Erythroblast (primary cell): ENCODE measurements at regions not wholly inside any gene's neighbourhood (a gene's known extent, or its start where the extent isn't known, plus 50 kb on each side); places are given as distances from the start of the nearest gene placed in this dataset.

Experiments
- DNase-seq, 2 experiments: peaks; one replicate each; lab custom pipeline; 2025; lab: John Stamatoyannopoulos, UW
- GATA1 ChIP-seq: IDR thresholded peaks from 2 replicates; pipeline ENCODE4 v1.6.1; 2011; ENCODE audit warnings: low read depth, mild to moderate bottlenecking, control low read depth, low read length, moderate library complexity
- POLR2A ChIP-seq: IDR thresholded peaks from 2 replicates; pipeline ENCODE4 v1.6.1; 2011; ENCODE audit warnings: mild to moderate bottlenecking, low read length

DNA sequence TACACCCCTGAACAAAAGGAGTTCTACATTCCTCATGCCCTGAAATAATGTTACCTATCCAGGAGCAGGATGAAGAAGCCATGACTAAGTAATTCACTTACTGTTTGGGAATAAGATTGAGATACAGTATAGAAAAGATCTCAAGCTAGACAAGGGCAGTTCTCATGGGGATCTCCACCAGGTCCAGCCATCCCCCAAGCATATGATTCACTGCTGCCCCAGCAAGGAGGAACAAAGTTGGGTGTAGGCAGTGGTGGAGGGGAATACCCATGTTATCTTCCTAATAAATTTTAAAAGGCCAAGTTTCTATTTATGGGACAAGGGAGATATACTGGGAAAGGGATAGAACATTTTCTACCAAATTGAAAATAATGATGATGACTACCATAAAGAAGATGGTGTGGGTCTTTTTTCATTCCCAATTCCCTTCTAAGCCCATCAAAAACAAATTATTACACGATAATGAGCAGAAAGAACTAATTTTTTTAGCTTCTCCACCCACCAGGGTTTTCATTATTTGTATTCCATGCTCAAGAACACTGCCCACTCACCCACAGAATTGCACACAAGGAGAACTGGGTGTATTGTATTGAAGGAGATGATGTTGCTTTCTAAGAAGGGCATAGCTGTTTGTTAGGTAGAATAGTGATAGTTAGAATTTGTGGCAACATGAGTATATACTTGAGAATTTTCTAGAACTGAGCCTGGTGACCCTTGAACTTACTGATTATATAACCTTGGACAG, 204.6 kb downstream of the BTG1 start:
- no peak for DNase-seq
- TF ChIP-seq POLR2A (no peak), GATA1 (no peak)

- no peak for DNase-seq
- TF ChIP-seq GATA1 (no peak), POLR2A (no peak)
These were observed 205.3 kb downstream of the BTG1 start for GRCh38 chr12:91940322-91940721.

GRCh38 chr12:91937706-91938105, 207.9 kb downstream of the BTG1 start:
- DNase-seq = no peak

GRCh38 chr12:91937009-91937408, 208.6 kb downstream of the BTG1 start:
- no peak for TF ChIP-seq POLR2A
- no peak for DNase-seq

More at GRCh38 chr12:91937706-91938105, 207.9 kb downstream of the BTG1 start:
- TF ChIP-seq GATA1 (no peak), POLR2A (no peak)

- TF ChIP-seq GATA1 (no peak), POLR2A (no peak)
- no peak for DNase-seq
These were observed 210.3 kb downstream of the BTG1 start for GRCh38 chr12:91935296-91935695.

GRCh38 chr12:91931111-91931510, 214.5 kb downstream of the BTG1 start:
- TF ChIP-seq GATA1 = no peak
- TF ChIP-seq POLR2A = no peak
- no peak for DNase-seq

DNA sequence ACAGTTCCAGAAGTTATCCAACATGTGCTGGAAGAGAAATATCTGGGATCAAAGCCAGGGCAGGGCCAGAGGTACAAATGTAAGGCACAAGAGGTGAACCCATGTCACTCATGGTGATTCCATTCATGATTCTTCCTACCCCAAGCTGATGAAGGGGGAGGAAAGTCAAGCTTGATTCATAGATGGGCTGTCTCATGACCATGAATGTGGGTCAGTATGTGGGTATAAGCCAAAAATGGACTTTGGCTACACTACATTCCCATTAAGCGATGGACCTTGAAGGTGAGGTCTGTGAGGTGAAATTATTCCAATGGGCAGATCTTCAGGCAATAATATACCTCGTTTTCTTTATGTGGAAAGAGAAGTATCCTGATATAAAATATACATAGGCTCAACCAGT, 217.1 kb downstream of the BTG1 start:
- DNase-seq = no peak
- no peak for TF ChIP-seq GATA1
- TF ChIP-seq POLR2A = no peak

DNA sequence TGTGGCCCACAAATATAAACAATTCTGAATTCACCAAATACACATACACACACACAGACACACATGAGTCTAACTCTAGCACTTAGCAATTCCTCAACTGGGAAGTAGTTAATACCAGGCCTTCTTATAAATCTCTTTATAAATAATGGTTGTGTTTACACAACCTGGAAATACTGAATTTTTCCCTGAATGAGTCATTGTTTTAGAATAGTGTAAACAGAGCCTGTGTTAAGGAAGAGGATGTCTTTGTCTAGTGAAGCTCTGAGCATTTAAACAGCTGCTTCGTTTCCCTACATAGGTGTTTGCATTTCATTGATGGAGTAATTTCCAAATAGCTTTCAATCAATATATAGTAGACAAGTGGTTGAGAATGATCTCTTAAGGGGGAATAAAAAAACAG, 218.8 kb downstream of the BTG1 start:
- no peak for DNase-seq
- no peak for TF ChIP-seq POLR2A
- no peak for TF ChIP-seq GATA1

- DNase-seq = no peak
- TF ChIP-seq GATA1 (no peak), POLR2A (no peak)
These were observed 220.8 kb downstream of the BTG1 start for GRCh38 chr12:91924827-91925226.

- TF ChIP-seq GATA1 (no peak), POLR2A (no peak)
These were observed 221.8 kb downstream of the BTG1 start for GRCh38 chr12:91923864-91924263.

DNA sequence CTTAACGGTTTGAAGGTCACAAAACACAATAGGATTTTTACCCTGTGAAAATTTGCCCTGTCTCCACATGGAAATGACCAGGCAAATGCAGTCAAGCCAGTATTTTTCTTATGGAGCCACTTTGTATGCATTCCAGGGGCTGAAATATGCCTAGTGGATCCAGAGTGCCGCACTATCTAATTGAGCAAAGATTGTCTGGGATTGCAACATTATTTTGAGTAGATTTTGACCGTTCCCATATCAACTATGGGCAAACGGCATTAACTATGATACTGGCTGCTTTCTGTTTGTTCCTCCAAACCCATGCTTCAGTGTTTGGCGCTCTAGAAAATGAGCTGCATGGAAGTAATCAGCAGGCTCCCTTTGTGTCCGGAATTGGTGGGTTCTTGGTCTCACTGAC, 223.0 kb downstream of the BTG1 start:
- DNase-seq = no peak
- TF ChIP-seq GATA1 = no peak
- TF ChIP-seq POLR2A = no peak

More at GRCh38 chr12:91923864-91924263, 221.8 kb downstream of the BTG1 start:
- DNase-seq = no peak

DNA sequence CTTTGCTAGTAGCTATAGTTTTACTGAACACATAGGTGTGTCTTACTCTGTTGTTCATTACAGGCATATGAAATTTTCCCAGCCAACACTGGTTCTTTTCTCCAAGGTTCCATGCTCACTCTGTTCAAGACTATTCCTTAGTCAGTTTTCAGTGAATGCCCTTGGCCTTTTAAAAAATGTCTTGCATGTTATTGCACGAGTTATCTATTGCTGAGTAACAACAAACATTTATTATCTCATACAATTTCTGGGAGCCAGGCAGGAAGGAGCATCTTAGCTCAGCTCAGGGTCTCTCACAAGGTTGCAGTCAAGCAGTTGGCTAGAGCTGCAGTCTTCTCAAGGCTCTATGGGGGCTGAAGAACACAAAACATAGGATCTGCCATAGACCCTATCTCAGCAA, 223.5 kb downstream of the BTG1 start:
- no peak for DNase-seq

GRCh38 chr12:91921555-91921954, 224.1 kb downstream of the BTG1 start:
- TF ChIP-seq GATA1 (no peak), POLR2A (no peak)
- no peak for DNase-seq

More for the DNA sequence above, 223.5 kb downstream of the BTG1 start:
- TF ChIP-seq POLR2A (no peak), GATA1 (no peak)

GRCh38 chr12:91920741-91921140, 224.9 kb downstream of the BTG1 start:
- no peak for TF ChIP-seq GATA1
- no peak for TF ChIP-seq POLR2A
- DNase-seq = no peak

- peak in 1 of 2 experiments; percentile 3 for DNase-seq
- no peak for TF ChIP-seq POLR2A
- TF ChIP-seq GATA1 = no peak
These were observed 225.4 kb downstream of the BTG1 start for GRCh38 chr12:91920276-91920675.
